ENCODE measurements at regions not wholly inside any gene's neighbourhood (a gene's known extent, or its start where the extent isn't known, plus 50 kb on each side); places are given as distances from the start of the nearest gene placed in this dataset.
A peak's percentile ranks its signal among the peaks of the same experiment; 100 is the strongest.

GRCh38 chr1:199308349-199308846 lies 669.6 kb downstream of the PTPRC start:
- DNase-seq (ENCODE audit: low read depth): no peak

- DNase-seq (ENCODE audit: low read depth): no peak
These were observed 671.9 kb downstream of the PTPRC start for GRCh38 chr1:199310708-199311107.

GRCh38 chr1:199311478-199312262 lies 672.8 kb downstream of the PTPRC start:
- no peak for DNase-seq (ENCODE audit: low read depth)

GRCh38 chr1:199312626-199313025 lies 673.8 kb downstream of the PTPRC start:
- no peak for DNase-seq (ENCODE audit: low read depth)

GRCh38 chr1:199313444-199313843 lies 674.6 kb downstream of the PTPRC start:
- peak; percentile 41 for DNase-seq (ENCODE audit: low read depth)

- no peak for DNase-seq (ENCODE audit: low read depth)
These were observed 680.5 kb downstream of the PTPRC start for GRCh38 chr1:199319341-199319740.

GRCh38 chr1:199322278-199322677 lies 683.4 kb downstream of the PTPRC start:
- no peak for DNase-seq (ENCODE audit: low read depth)

- no peak for DNase-seq (ENCODE audit: low read depth)
These were observed 694.3 kb upstream of the NR5A2 start for GRCh38 chr1:199333180-199333579.

- no peak for DNase-seq (ENCODE audit: low read depth)
These were observed 692.0 kb upstream of the NR5A2 start for GRCh38 chr1:199335496-199335895.

- DNase-seq (ENCODE audit: low read depth): no peak
These were observed 690.5 kb upstream of the NR5A2 start for GRCh38 chr1:199336745-199337640.

GRCh38 chr1:199338760-199339159 lies 688.8 kb upstream of the NR5A2 start:
- DNase-seq (ENCODE audit: low read depth): no peak

- no peak for DNase-seq (ENCODE audit: low read depth)
These were observed 675.2 kb upstream of the NR5A2 start for GRCh38 chr1:199352351-199352750.

GRCh38 chr1:199353906-199354305 lies 673.6 kb upstream of the NR5A2 start:
- no peak for DNase-seq (ENCODE audit: low read depth)

GRCh38 chr1:199356561-199356960 lies 670.9 kb upstream of the NR5A2 start:
- no peak for DNase-seq (ENCODE audit: low read depth)

GRCh38 chr1:199357599-199357998 lies 669.9 kb upstream of the NR5A2 start:
- no peak for DNase-seq (ENCODE audit: low read depth)

GRCh38 chr1:199362996-199363395 lies 664.5 kb upstream of the NR5A2 start:
- DNase-seq (ENCODE audit: low read depth): no peak

- no peak for DNase-seq (ENCODE audit: low read depth)
These were observed 654.4 kb upstream of the NR5A2 start for GRCh38 chr1:199373139-199373538.

- DNase-seq (ENCODE audit: low read depth): no peak
These were observed 650.3 kb upstream of the NR5A2 start for GRCh38 chr1:199377211-199377610.

- no peak for DNase-seq (ENCODE audit: low read depth)
These were observed 643.7 kb upstream of the NR5A2 start for GRCh38 chr1:199383793-199384192.

GRCh38 chr1:199394856-199395255 lies 632.7 kb upstream of the NR5A2 start:
- DNase-seq (ENCODE audit: low read depth): peak; percentile 92

GRCh38 chr1:199396456-199396855 lies 631.1 kb upstream of the NR5A2 start:
- DNase-seq (ENCODE audit: low read depth): peak; percentile 72

Measured in myocyte (in vitro differentiated cells).